ENCODE measurements at regions not wholly inside any gene's neighbourhood (a gene's known extent, or its start where the extent isn't known, plus 50 kb on each side); places are given as distances from the start of the nearest gene placed in this dataset.

DNA sequence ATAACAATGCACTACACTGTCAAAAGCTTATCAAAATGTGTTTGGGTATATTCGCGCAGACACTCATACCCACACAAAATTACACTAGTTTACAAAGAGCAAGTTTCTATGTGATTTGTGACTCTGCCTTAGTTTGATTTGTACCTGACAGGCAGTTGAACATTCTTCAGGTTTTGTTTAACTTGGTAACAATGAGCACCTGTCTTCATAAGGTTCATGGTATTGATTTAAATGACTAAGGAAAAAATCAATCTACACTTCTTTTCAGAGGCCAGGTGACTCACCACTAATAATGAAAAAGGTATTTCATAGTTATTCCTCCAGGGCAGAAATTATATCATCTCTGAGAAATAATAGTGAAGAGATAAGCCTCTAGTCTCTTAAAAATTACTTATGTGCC is 1114.6 kb upstream of the AGA start:
- no peak for DNase-seq (ENCODE audit: low read depth, low spot score)

DNA sequence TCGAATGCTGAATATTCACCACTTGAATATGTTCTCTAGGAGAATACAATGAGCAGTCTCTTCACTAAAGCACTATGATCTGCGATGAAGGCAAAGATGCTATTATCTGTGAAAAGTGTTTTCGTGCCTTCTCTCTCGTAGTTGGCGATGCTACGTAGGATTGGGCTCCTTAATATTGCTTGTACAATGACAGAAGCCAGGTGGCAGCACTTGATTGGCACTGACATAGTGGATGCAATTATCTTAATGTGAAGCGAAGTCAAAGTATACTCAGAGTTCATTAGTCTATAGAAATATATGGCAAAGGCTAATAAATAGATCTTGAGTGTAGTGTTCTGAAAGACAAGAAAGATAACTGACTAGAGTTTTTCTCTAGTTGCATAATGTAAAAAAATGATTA is 1135.7 kb upstream of the AGA start:
- DNase-seq (ENCODE audit: low read depth, low spot score): no peak

DNA sequence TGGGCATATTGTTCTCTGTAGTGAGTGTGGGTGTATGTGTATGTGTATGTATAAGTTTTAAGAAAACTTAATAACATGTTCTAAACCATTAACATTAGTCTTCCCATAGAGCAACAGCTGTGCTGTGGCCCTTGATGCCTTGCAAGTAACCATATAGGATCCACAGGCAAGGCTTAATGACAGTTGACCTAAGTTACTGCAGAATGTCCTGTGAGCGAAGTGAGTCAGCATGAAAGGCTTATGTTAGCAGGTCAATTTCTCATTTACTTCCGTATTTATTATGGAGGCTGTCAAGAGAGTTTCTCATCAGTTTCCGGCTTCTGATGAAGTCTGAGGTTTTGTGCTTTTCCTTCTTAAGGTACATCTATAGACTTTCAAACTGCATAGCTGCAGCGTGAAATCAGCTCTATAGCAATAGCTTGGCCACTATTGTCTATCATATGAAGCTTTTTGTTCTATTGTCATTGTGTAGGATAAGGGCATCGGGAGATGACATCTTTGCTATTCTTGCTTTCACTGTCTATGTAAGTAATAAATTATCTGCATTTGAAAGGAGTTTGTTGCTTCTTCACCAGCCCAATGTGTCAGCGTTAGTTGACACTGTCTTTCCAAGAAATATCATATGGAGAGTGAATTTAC is 1153.4 kb upstream of the AGA start:
- no peak for DNase-seq (ENCODE audit: low read depth, low spot score)

DNA sequence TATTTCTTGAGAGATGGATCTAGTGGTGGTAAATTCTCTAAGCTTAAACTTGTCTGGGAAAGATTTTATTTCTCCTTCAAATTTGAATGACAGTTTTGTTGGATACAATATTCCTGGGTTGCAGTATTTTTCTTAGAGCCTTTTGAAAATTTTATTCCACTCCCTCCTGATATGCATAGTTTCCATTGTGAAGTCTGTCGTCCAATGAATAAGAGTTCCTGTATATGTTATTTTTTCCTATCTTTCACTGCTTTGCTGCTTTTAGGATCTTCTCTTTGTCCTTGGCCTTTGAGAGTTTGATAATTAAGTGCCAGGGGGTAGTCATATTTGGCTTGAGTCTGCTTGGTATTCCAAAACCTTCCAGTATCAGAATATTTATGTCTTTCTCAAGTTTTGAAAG is 1156.4 kb upstream of the AGA start:
- no peak for DNase-seq (ENCODE audit: low read depth, low spot score)

DNA sequence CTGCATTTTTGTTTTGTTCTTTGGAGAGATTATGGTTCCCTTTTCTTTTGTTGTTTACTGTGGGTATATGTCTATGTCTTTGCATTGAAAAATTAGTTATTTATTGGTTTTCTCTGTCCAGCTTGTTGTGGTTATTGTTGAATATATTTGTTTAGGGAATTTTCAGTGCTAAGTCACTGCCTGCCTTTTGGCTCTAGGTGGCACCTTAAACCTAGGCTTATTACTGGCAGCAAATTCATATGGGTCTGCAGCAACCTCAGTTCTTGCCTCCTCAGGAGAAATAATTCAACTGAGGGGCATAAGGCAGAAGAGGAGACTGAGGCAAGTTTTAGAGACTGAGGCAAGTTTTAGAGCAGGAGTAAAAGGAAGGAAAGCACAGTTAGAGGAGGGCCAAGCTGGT is 1157.3 kb upstream of the AGA start:
- DNase-seq (ENCODE audit: low read depth, low spot score): no peak

DNA sequence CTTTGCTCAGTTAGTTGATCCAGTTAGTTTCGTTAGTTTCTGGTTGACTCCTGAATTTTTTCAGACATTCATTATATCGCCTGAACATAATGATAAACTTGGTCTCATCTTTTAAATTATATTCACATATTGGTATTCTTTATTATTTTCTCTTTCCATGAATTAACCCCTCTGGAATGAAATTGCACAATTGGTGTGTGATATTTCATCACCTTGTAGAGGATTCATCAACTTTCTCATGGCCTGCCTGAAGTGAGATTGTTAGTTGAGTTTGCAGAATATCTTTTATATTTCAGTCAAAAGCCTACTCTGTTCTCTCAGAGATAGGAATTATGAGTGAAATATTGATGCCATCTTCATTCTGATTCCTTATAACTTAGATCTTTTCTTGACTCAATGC is 1160.6 kb upstream of the AGA start:
- no peak for DNase-seq (ENCODE audit: low read depth, low spot score)

DNA sequence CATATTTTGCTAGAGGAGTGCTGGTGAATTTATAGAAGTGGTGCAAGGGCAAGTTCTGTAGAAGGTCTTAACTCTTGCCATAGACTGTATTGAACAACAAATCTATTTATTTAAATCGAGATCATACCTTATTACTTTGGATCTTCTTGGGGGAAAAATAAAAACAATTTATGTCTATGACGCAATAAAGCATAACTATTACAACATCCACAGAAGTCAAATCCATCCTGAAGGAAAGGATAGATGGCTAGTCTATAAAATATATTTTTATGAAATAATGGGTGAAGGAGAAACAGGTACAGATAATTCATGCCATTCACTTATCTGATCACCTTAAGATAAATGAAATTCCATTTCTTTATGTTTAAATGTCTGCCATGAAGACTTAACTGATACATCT is 1168.8 kb upstream of the AGA start:
- no peak for DNase-seq (ENCODE audit: low read depth, low spot score)

DNA sequence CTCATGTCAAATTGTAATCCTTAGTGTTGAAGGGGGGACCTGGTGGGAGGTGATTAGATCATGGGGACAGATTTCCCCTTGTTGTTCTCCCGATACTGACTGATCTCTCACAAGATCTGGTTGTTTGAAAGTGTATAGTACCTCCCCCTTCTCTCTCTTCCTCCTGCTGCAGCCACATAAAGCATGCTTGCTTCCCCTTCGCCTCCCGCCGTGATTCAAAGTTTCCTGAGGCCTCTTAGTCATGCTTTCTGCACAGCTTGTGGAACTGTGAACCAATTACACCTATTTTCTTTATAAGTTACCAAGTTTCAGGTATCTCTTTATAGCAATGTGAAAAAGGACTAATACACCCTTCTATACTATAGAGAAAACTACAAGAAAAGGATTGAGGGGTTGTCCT is 1170.5 kb upstream of the AGA start:
- DNase-seq (ENCODE audit: low read depth, low spot score): no peak

DNA sequence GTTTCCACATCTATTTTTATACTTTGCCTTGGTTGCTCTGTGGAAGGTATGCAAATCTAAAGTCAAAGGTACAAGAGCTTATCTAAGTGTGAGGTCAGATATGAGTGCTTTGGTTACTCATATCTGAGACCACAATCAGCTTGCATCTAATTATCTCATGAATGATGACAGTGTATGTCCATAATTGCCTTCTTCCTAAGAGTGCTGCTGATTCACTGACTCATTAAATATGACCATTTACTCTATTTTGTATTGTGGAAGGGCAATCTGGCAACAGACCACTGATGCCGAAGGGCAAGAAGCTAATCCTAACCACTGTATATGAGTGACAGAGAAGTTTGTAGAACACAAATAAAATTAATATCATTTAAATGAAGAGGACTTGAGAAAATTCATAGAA is 1190.2 kb upstream of the AGA start:
- no peak for DNase-seq (ENCODE audit: low read depth, low spot score)

DNA sequence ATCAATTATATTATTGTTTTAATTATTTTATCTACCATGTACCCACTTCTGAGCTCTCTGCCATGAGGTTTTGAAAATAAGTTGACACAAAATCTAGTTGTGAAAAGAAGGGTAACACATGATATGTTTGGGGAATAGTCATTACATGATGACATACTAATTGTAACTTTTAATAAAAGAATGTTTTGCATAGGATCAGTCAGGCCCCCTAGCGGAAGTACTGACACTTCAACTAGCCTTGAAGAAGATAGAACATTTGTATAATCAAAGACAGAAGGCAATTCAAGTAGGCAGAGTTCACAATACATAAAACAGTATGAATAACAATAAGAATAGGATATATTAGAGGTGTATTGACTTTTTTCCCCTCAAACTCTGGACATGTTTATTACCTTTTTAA is 1191.0 kb upstream of the AGA start:
- no peak for DNase-seq (ENCODE audit: low read depth, low spot score)

DNA sequence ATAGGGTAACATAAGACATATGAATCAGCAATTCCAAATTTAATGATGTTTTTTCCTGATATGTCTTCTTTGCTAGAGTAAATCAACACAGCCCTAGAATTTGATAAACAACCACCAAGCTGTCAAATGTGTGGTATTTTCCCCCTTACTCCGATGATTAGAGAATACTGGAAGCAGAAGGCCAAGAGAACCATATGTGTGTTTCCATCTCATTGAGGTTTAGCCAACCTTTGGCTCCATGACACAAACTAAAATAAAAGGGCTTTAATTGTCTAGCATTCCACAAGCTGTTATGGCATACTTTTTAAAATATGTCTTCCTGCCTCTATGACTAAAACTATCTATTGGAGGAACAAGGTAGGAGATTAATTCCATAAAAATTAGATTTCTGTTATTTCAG is 1222.4 kb upstream of the AGA start:
- DNase-seq (ENCODE audit: low read depth, low spot score): no peak

DNA sequence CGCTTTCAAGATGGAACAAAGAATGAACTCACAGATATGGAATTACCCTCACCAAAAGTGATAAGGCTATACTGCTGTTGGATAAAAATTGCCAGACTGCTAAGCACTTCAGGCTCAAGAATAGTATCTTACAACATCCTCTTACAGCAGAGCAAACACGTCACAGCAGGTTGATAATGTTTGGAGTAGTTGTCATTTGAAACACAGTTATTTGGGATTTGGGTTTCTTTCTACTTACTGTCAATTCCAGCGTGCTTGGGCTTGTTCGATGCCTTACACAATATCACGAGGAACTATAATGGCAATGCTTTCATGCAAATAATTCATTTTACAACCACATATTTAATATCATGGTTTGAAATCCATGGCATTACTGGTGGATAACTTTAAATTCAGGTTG is 1223.7 kb upstream of the AGA start:
- DNase-seq (ENCODE audit: low read depth, low spot score): no peak

DNA sequence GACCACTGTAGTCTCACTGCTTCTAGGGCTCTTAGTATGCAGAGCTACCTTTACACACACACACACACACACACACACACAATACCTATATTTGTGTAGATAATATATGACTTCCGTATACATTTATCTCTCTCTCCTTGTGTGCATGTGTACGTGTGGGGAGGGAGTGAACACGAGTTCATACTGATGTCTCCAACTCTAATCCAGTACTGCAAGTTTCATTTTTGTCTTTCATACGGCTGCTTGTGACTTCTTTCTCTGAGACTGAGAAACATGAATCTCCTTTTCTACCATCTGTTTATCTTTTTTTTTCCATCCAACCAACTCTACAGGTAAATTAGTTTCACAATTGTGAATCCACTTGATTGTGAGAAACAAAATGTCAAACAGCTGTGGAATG is 1229.5 kb upstream of the AGA start:
- no peak for DNase-seq (ENCODE audit: low read depth, low spot score)

DNA sequence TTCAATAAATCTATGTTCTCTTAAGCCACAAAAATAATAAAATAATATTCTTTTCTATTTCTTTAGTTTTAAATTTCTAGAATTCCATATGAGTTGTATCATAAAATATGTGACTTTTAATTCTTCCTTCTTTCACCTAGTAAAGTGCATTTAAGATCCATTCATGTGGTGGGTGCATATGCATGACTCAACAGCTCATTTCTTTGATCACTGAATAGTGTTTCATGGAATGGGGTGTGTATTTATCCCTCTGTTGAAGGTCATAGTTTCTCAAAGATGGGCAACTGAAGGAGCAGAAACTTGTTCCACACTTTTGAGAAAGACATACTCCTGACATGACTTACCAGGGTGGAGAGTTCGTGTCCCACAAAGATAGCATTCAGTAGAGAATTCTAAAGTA is 1230.3 kb upstream of the AGA start:
- DNase-seq (ENCODE audit: low read depth, low spot score): no peak

DNA sequence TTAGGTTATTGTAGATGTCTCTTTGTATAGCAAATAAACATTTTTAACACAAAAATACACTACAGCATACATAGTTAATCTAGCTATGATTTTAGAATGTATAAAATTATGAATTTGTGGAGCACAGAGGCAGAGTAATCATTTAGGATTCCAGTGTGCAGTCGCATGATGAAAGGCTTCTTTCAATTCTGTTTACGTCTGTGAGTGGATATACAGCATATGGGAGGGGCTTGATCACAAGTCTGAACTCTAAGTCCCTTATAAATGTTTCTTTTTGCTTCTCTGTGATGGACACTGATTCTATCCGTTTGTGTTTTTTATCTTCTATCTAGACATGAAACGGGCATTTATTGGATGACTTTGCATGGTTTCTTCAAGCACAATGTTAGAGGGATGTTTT is 1239.6 kb upstream of the AGA start:
- no peak for DNase-seq (ENCODE audit: low read depth, low spot score)

DNA sequence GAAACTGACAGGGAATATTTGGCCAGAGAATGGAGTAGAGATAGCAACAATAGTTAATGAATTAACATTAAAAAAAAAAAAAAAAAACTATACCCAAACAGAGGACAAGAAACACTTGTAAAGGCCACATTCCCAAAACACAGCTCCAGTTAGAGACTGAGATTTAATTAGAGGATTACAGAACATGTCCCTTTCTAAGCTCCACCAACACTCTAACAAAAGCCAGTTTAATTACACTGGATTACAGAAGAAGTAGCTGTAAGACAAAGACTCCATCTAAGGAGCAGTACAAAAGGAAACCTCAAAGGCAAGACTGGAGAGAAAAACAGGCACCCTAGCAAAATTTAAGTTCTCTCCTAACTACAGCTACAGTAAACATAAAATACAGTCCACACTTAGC is 1247.7 kb upstream of the AGA start:
- DNase-seq (ENCODE audit: low read depth, low spot score): no peak

DNA sequence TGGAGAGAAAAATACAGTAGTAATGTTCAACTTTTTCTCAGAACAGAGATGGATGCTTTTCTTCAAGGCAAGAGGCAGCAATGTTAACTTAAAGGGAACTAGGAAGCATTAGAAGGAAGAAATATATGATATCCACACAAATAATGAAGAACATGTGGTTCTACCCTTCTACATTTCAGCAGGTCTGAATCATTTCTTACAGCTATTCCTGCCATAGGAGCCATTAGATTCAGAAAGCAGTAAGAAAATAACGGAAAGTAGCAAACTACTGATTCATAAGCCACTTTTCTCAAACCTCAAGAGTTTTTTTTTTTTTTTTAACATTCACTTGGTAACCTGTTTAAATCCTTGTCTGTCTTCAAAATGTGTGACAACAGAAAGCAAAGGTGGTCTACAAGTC is 1251.6 kb upstream of the AGA start:
- DNase-seq (ENCODE audit: low read depth, low spot score): no peak

DNA sequence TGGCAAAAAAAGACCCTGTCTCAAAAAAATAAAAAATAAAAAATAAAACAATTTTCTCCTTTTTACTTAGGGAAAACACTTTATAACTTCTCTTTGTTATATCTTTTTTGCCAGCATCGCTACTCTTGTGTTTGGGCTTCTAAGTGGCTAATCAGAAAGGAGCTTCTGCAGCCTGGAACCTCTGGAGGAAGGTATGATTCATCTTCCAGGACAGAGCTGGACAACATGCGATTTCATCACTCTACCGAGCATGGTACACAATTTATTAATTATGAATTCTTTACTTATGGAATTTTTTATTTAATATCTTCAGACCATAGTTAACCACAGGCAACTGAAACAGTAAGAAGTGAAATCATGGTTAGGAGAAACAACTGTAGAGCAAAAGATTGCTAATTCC is 1254.3 kb upstream of the AGA start:
- no peak for DNase-seq (ENCODE audit: low read depth, low spot score)

DNA sequence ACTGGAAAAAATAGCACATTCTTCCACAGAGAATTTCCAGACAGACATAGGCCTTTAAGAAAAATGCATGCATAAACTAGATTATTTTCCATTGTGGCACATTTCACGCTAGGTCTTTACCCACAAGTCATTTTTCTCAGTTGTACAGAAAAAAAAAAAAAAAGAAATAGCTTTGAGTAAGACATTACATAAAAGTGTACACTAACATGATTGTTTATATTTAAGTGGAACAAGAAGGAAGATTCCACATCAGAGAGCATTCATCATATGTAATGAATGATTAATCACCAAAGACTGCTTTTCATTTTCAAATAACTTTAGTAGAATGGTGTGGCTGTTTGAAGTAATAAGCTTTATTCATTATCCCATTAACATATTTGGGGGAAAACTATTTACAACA is 1270.2 kb upstream of the AGA start:
- DNase-seq (ENCODE audit: low read depth, low spot score): no peak

DNA sequence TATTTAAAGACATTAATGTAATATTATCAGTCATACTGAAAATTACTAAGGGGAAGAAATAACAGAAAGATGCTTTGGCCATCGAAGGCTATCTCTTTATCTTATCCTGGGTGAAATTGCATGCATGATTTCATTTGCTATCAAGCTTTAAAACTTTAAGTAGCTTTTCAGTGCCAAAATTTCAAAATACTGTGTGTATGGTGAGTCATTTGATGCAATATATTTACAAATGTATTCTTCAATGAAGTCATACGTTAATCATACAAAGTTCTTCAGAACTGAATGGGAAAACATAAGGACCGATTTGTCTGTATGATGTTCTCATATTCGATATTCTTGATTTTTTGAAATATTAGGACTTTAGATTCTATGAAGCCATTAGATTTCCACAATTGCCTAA is 1295.8 kb upstream of the AGA start:
- DNase-seq (ENCODE audit: low read depth, low spot score): no peak

DNA sequence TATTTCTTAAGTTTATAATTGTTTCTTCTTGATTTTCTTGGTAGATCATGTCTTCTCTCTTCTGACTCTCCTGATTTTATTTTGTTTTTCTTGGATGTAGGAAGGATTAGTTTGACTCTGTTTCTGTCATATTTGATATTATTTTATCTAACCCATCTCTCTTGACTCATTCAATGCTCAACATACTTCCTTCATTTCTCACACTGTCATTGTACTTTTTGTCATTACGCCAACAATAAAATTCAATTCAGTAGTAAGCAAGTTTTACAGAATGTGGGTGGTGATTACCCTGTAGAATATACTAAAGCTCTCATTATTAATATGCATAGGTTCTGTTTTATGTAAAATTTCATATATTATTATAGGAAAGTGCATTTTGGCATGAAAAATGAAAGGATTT is 1303.0 kb upstream of the AGA start:
- no peak for DNase-seq (ENCODE audit: low read depth, low spot score)

DNA sequence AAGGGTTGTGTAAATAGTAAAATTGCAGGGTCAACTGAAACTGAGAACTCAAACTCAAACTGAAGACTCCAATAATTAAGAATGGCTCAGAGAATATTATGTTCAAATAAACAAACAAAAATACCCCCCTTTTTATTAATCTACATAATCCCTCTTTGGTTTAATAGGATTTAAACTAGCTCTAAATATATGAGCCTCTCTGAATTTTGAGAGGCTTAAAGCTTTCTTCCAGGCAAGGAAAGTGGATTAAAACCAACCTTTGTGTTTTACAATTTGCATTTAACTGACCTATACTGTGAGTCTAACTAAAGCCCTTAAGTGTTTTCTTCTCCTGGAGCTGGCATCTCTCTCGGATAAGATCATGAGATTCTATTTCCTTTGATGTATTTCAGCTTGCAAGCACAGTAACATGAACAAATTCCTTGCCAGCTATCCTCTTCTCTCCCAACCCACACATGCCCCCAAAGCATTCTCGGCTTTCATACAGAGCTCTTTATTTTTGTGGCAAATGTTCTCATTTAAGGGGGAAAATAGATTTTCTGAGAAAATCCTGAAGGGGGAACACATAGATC is 1310.8 kb upstream of the AGA start:
- DNase-seq (ENCODE audit: low read depth, low spot score): no peak

DNA sequence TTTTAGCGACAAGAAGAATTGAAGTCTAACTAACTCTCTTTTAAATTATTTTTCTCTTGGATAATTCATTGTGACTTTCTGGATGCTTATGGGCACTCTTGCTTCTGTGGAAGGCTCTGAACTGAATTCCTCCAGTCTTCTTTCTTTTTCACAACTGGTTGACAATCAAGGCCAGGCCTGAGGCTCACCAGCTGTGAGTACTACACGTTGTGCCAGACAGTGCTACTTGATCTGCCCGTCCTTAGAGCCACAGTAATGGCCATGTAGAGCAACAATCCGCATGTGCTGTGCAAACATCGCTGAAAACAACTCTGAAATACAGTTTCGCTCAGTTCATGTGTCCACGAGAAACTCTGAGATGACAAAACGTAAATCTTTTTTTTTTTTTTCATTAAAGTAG is 1336.3 kb upstream of the AGA start:
- DNase-seq (ENCODE audit: low read depth, low spot score): no peak

DNA sequence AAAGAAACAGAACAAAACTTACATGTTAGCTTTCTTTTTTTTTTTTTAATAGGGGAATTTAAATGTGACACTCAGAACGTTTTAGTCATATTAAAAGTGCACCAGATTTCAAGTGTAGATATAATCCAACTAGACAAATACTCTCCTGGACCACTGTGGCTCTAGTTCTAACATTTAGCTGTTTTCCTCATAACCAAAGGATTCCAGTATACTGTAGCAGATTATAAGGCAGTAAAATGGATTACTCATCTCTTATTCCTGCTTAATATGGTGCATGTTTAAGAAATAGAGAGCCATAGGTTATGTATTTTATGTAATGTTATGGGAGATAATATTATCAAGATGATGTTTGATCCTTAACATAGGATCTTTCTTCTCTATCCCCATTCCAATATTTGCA is 1339.5 kb upstream of the AGA start:
- no peak for DNase-seq (ENCODE audit: low read depth, low spot score)

Measured in smooth muscle cell of the brain vasculature (primary cell).